Astrocyte (in vitro differentiated cells and primary cell): ENCODE measurements at regions not wholly inside any gene's neighbourhood (a gene's known extent, or its start where the extent isn't known, plus 50 kb on each side); places are given as distances from the start of the nearest gene placed in this dataset.

ENCODE experiments used
- DNase-seq: peaks from one replicate; pipeline ENCODE4 v3.0.0-alpha.2; 2010; ENCODE audit warnings: low read depth
- FAIRE-seq: peaks from 2 replicates; lab custom pipeline; 2011; peaks lifted over from hg19 to GRCh38; lab: Jason Lieb, UNC
- H2AFZ ChIP-seq: 2 replicates; pipeline ENCODE4 v1.6.0; 2012; ENCODE audit warnings: low read depth, low read length, inconsistent platforms
- H3K27ac ChIP-seq: 2 replicates; pipeline ENCODE4 v1.5.1; 2011; ENCODE audit warnings: low read depth, low read length, inconsistent platforms
- H3K27me3 ChIP-seq: 2 replicates; pipeline ENCODE4 v1.6.0; 2011; ENCODE audit warnings: low read length, inconsistent platforms; ENCODE audit not compliant: insufficient read depth
- H3K36me3 ChIP-seq: 2 replicates; pipeline ENCODE4 v1.5.1; 2011; ENCODE audit warnings: low read length, inconsistent platforms; ENCODE audit not compliant: insufficient read depth
- H3K4me1 ChIP-seq: 2 replicates; pipeline ENCODE4 v1.5.1; 2011; ENCODE audit warnings: low read length, inconsistent platforms; ENCODE audit not compliant: insufficient read depth
- H3K4me2 ChIP-seq: 2 replicates; pipeline ENCODE4 v1.6.0; 2012; ENCODE audit warnings: low read length, inconsistent platforms
- H3K4me3 ChIP-seq: 2 replicates; pipeline ENCODE4 v1.5.1; 2011; ENCODE audit warnings: low read depth, mild to moderate bottlenecking, low read length, inconsistent platforms; ENCODE audit not compliant: insufficient read depth
- H3K79me2 ChIP-seq: 2 replicates; pipeline ENCODE4 v1.6.0; 2012; ENCODE audit warnings: mild to moderate bottlenecking, low read length, inconsistent platforms; ENCODE audit not compliant: insufficient read depth
- H3K9ac ChIP-seq: 2 replicates; pipeline ENCODE4 v1.6.0; 2012; ENCODE audit warnings: mild to moderate bottlenecking, low read length, inconsistent platforms
- H3K9me3 ChIP-seq: 2 replicates; pipeline ENCODE4 v1.5.1; 2012; ENCODE audit warnings: low read depth, mild to moderate bottlenecking, low read length, inconsistent platforms; ENCODE audit not compliant: insufficient read depth
- H4K20me1 ChIP-seq: 2 replicates; pipeline ENCODE4 v1.6.0; 2012; ENCODE audit warnings: low read length, inconsistent platforms; ENCODE audit not compliant: insufficient read depth
- H3K27ac Mint-ChIP-seq: one replicate; pipeline ENCODE4 v1.8.0; 2021; ENCODE audit warnings: mild to moderate bottlenecking, mixed read lengths; ENCODE audit not compliant: unreplicated experiment
- H3K27me3 Mint-ChIP-seq: one replicate; pipeline ENCODE4 v1.8.0; 2021; ENCODE audit warnings: low read depth, mixed read lengths; ENCODE audit not compliant: unreplicated experiment
- H3K36me3 Mint-ChIP-seq: one replicate; pipeline ENCODE4 v1.8.0; 2021; ENCODE audit warnings: low read depth, mixed read lengths; ENCODE audit not compliant: unreplicated experiment
- H3K4me1 Mint-ChIP-seq: one replicate; pipeline ENCODE4 v1.8.0; 2021; ENCODE audit warnings: low read depth, mixed read lengths; ENCODE audit not compliant: unreplicated experiment
- H3K4me3 Mint-ChIP-seq: one replicate; pipeline ENCODE4 v1.8.0; 2021; ENCODE audit warnings: mild to moderate bottlenecking, moderate library complexity, mixed read lengths; ENCODE audit not compliant: unreplicated experiment
- H3K9me3 Mint-ChIP-seq: one replicate; pipeline ENCODE4 v1.8.0; 2021; ENCODE audit warnings: mild to moderate bottlenecking, mixed read lengths; ENCODE audit not compliant: unreplicated experiment
- CTCF ChIP-seq: IDR thresholded peaks from 2 replicates; pipeline ENCODE4 v1.5.1; 2011; ENCODE audit warnings: low read depth, mild to moderate bottlenecking, inconsistent platforms, low read length, moderate library complexity; ENCODE audit not compliant: insufficient read depth
- EZH2 ChIP-seq: IDR thresholded peaks from 2 replicates; pipeline ENCODE4 v1.6.1; 2012; ENCODE audit warnings: mild to moderate bottlenecking, low read length, inconsistent platforms; ENCODE audit not compliant: insufficient read depth

DNA sequence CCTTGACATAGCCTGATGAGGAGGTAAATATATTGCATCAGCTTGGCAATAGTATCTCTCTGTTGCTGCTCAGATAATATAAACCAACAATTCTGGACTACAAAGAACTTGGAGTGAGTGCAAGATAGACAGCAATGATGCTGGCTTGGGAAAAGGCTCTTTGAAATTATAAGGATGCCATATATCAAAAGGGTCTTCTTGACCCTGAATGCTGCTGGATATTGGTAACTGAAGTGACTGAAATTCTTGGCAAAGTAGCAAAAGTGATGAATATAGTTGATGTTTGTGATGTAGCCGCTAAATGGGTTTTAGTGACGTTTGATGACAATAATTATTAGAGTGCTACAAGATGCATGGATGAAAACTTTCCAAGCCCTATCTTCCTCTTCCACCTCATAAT is 1391.6 kb downstream of the ADGRL3 start:
- no peaks in the 10 kb centered on the region for H3K27me3 Mint-ChIP-seq
- no peak overlapping the region for H2AFZ ChIP-seq
- no peaks in the 10 kb centered on the region for H3K36me3 ChIP-seq
- no peak overlapping the region for H3K27ac ChIP-seq
- no peaks in the 10 kb centered on the region for H3K79me2 ChIP-seq
- H3K4me2 ChIP-seq: no peak overlapping the region
- no peak for TF ChIP-seq EZH2
- TF ChIP-seq CTCF: no peak
- H3K4me3 ChIP-seq: no peak overlapping the region
- no peak for FAIRE-seq
- no peaks in the 10 kb centered on the region for H3K4me1 Mint-ChIP-seq
- no peaks in the 10 kb centered on the region for H4K20me1 ChIP-seq
- H3K27me3 ChIP-seq: no peaks in the 10 kb centered on the region
- DNase-seq: no peak
- H3K27ac Mint-ChIP-seq: no peak overlapping the region
- no peaks in the 10 kb centered on the region for H3K4me1 ChIP-seq
- no peak overlapping the region for H3K9ac ChIP-seq
- peaks cover 3% of the 10 kb centered on the region for H3K9me3 Mint-ChIP-seq
- H3K4me3 Mint-ChIP-seq: no peak overlapping the region
- no peaks in the 10 kb centered on the region for H3K36me3 Mint-ChIP-seq
- peaks cover 6% of the 10 kb centered on the region for H3K9me3 ChIP-seq

GRCh38 chr4:62588671-62589070 is 1388.5 kb downstream of the ADGRL3 start:
- Mint-ChIP-seq H3K9me3 (peaks cover 3% of the 10 kb centered on the region), H3K27me3 (no peaks in the 10 kb centered on the region), H3K27ac (no peak overlapping the region), H3K4me1 (no peaks in the 10 kb centered on the region), H3K36me3 (no peaks in the 10 kb centered on the region), H3K4me3 (no peak overlapping the region)
- DNase-seq: no peak
- Histone ChIP-seq H3K9me3 (peaks cover 6% of the 10 kb centered on the region), H3K9ac (no peak overlapping the region), H3K36me3 (no peaks in the 10 kb centered on the region), H3K27me3 (no peaks in the 10 kb centered on the region), H3K4me3 (no peak overlapping the region), H3K79me2 (no peaks in the 10 kb centered on the region), H2AFZ (no peak overlapping the region), H4K20me1 (no peaks in the 10 kb centered on the region), H3K4me1 (no peaks in the 10 kb centered on the region), H3K27ac (no peak overlapping the region), H3K4me2 (no peak overlapping the region)
- TF ChIP-seq CTCF: no peak
- no peak for FAIRE-seq

DNA sequence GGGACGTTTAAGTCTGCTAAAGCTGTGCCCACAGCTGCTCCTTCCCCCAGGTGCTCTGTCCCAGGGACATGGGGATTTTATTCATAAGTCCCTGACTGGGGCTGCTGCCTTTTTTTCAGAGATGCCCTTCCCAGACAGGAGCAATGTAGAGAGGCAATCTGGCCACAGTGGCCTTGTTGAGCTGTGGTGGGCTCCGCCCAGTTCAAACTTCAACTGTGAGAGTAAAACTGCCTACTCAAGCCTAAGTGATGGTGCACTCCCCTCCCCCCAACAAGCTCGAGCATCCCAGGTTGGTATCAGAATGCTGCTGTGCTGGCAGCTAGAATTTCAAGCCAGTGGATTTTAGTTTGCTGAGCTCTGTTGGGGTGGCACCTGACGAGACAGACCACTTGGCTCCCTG is 1371.4 kb downstream of the ADGRL3 start:
- Mint-ChIP-seq H3K4me3 (no peak overlapping the region), H3K27me3 (no peaks in the 10 kb centered on the region), H3K4me1 (no peaks in the 10 kb centered on the region), H3K36me3 (no peaks in the 10 kb centered on the region), H3K27ac (no peak overlapping the region), H3K9me3 (peaks cover 11% of the 10 kb centered on the region)
- DNase-seq (no peak), FAIRE-seq (no peak)
- Histone ChIP-seq H2AFZ (no peak overlapping the region), H3K27me3 (no peaks in the 10 kb centered on the region), H3K9ac (no peak overlapping the region), H3K9me3 (no peaks in the 10 kb centered on the region), H4K20me1 (no peaks in the 10 kb centered on the region), H3K4me3 (no peak overlapping the region), H3K79me2 (no peaks in the 10 kb centered on the region), H3K36me3 (no peaks in the 10 kb centered on the region), H3K4me2 (no peak overlapping the region), H3K27ac (no peak overlapping the region), H3K4me1 (no peaks in the 10 kb centered on the region)
- no peak for TF ChIP-seq EZH2
- no peak for TF ChIP-seq CTCF
